K562 (cell line): ENCODE measurements at regions not wholly inside any gene's neighbourhood (a gene's known extent, or its start where the extent isn't known, plus 50 kb on each side); places are given as distances from the start of the nearest gene placed in this dataset.

Experiments used
- ARID3A ChIP-seq: IDR thresholded peaks from 2 replicates; pipeline ENCODE4 v1.6.1; 2012; ENCODE audit warnings: low read depth, low read length, improper control_type of control experiment, borderline replicate concordance
- ARNT ChIP-seq, 2 experiments: fragments of 450-650 bp; IDR thresholded peaks; 2 replicates each; pipeline ENCODE4 v1.6.1; 2016; ENCODE audit warnings: mild to moderate bottlenecking in 1 of 2
- BRD4 ChIP-seq: fragments of 200-600 bp; sonication (generic); IDR thresholded peaks from 2 replicates; pipeline ENCODE4 v1.6.1; 2017; ENCODE audit warnings: inconsistent platforms
- CC2D1A ChIP-seq: fragments of 450-650 bp; IDR thresholded peaks from 2 replicates; pipeline ENCODE4 v1.6.1; 2017; ENCODE audit warnings: mild to moderate bottlenecking
- CEBPG ChIP-seq, 3 experiments: fragments of 200-800 bp in 1 of 3; sonication (Bioruptor generic) in 1 of 3; sonication (generic) in 1 of 3; formaldehyde crosslinking in 1 of 3; IDR thresholded peaks in 2 of 3; conservative IDR thresholded peaks in 1 of 3; 2 replicates each; pipeline versions ENCODE4 v1.6.1 to v1.8.0; 2016 to 2022; ENCODE audit warnings: missing compliant biosample characterization in 2 of 3, missing genetic modification characterization in 2 of 3, mild to moderate bottlenecking in 1 of 3, missing genetic modification reagents in 1 of 3
- E2F8 ChIP-seq: fragments of 450-650 bp; IDR thresholded peaks from 2 replicates; pipeline ENCODE4 v1.7.1; 2018; ENCODE audit warnings: mild to moderate bottlenecking, low read depth; ENCODE audit not compliant: partially characterized antibody
- ELF2 ChIP-seq: fragments of 250-450 bp; sonication (Bioruptor Pico); IDR thresholded peaks from 2 replicates; pipeline ENCODE4 v1.5.0; 2021; ENCODE audit warnings: mild to moderate bottlenecking
- FOXO4 ChIP-seq: fragments of 450-650 bp; formaldehyde crosslinking; IDR thresholded peaks from 2 replicates; pipeline ENCODE4 v1.4.0; 2020; ENCODE audit warnings: mild to moderate bottlenecking, moderate library complexity
- HDAC1 ChIP-seq, 2 experiments: fragments of 450-650 bp; IDR thresholded peaks; 2 replicates each; pipeline ENCODE4 v1.6.1; 2016 to 2017; ENCODE audit warnings: inconsistent platforms in 1 of 2, mild to moderate bottlenecking in 1 of 2, moderate library complexity in 1 of 2
- IRF9 ChIP-seq: fragments of 450-650 bp; IDR thresholded peaks from 2 replicates; pipeline ENCODE4 v1.6.1; 2016; ENCODE audit warnings: missing biosample characterization, missing genetic modification characterization
- NFE2 ChIP-seq: IDR thresholded peaks from 2 replicates; pipeline ENCODE4 v1.6.1; 2014; ENCODE audit warnings: antibody characterized with exemption, low read depth
- RUNX1 ChIP-seq: sonication (generic); IDR thresholded peaks from 2 replicates; pipeline ENCODE4 v1.6.1; 2016; ENCODE audit warnings: antibody characterized with exemption, low read depth
- SMAD2 ChIP-seq: fragments of 150-350 bp; IDR thresholded peaks from 2 replicates; pipeline ENCODE4 v1.6.1; 2014; ENCODE audit warnings: low read depth, mild to moderate bottlenecking, low read length
- U2AF1 ChIP-seq: fragments of 200-400 bp; formaldehyde crosslinking; optimal IDR thresholded peaks from 2 replicates; pipeline ENCODE3; 2017; ENCODE audit warnings: mild to moderate bottlenecking, low read depth, low read length, moderate library complexity
- ZNF766 ChIP-seq: fragments of 200-800 bp; sonication (Bioruptor generic); conservative IDR thresholded peaks from 2 replicates; pipeline ENCODE4 v1.6.1; 2016; ENCODE audit warnings: missing genetic modification characterization, missing compliant biosample characterization

- no peak for TF ChIP-seq CEBPG (CRISPR knock-in tag; IDR thresholded peaks at IDR 0.05)
- TF ChIP-seq CEBPG (tag; conservative IDR thresholded peaks at IDR 0.05 in 1 of 2, IDR thresholded peaks at IDR 0.05 in 1 of 2), result 0 out of 4 replicates have a peak, but pooled peaks of 1 of the 2 experiments have one; percentile 1
- peak; percentile 36; the same call in 1 of the 2 replicates for TF ChIP-seq ARID3A
- TF ChIP-seq E2F8, result no peak
- peak; percentile 56 for TF ChIP-seq ZNF766 (CRISPR knock-in tag)
- peak; percentile 99 for TF ChIP-seq NFE2
- no peak for TF ChIP-seq U2AF1
- TF ChIP-seq RUNX1, result no peak
- TF ChIP-seq ELF2 (CRISPR knock-in tag), result peak; percentile 66; the same call in 1 of the 2 replicates
- no peak for TF ChIP-seq SMAD2
- 0 out of 2 replicates have a peak, but pooled peaks have one; percentile 7 for TF ChIP-seq FOXO4
- TF ChIP-seq HDAC1 (IDR thresholded peaks at IDR 0.05), result peak in 1 of 2 experiments; percentile 54; a peak in 1 of 4 replicates
- TF ChIP-seq BRD4, result peak; percentile 85; the same call in 1 of the 2 replicates
- TF ChIP-seq ARNT (IDR thresholded peaks at IDR 0.05), result 0 out of 4 replicates have a peak, but pooled peaks of 1 of the 2 experiments have one; percentile 32
- peak; percentile 67; the same call in 1 of the 2 replicates for TF ChIP-seq IRF9 (tag)
- TF ChIP-seq CC2D1A, result 0 out of 2 replicates have a peak, but pooled peaks have one; percentile 59
Observed at GRCh38 chr7:106448992-106449859, 164.4 kb upstream of the NAMPT start (continued).
